Smooth muscle cell of the brain vasculature (primary cell): ENCODE measurements at regions not wholly inside any gene's neighbourhood (a gene's known extent, or its start where the extent isn't known, plus 50 kb on each side); places are given as distances from the start of the nearest gene placed in this dataset.

Experiments
- DNase-seq: peaks from one replicate; pipeline ENCODE4 v3.0.0-alpha.2; 2012; ENCODE audit warnings: low read depth, low spot score

DNA sequence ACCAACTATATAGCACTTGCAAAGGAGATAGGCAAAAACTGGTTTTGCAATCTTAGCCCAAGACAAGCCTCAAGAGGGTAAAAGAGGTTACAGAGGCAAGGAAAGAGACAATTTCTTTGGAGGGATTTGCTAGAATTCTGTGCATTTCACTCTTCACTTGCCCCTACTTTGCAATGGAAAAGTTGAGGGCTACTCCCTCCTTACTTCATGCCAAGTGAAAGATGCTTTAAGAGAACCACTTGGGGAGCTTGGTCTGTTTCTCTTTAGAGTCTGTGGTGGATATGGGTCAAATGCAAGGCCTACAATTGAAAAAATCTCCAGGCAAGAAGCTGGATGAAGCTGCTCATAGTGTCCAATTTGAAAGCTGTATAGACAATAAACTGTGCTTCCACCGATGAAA, 167.7 kb upstream of the DIO2 start:
- no peak for DNase-seq

- no peak for DNase-seq
These were observed 166.9 kb upstream of the DIO2 start for GRCh38 chr14:80378084-80378690.

GRCh38 chr14:80364816-80365215, 153.5 kb upstream of the DIO2 start:
- DNase-seq = no peak

- DNase-seq = no peak
These were observed 153.0 kb upstream of the DIO2 start for GRCh38 chr14:80364274-80364673.

DNA sequence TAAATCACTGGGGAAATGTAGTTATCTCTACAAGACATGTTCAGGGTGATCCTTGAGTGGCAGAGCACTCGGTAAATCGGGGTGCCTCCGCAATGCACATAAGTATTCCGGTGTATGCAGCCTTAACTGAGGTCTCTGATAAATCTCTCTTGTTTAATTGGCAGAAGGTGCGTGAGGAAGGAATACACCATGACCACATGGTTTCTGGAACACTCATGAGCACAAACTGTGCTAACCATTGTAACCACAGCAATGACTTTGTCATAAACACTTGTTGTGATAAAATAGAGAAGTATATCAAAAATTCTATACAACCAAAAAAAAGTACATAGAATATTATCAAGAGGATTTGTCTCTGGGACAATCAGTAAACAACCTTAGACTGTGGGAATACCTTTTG, 146.8 kb upstream of the DIO2 start:
- no peak for DNase-seq

DNA sequence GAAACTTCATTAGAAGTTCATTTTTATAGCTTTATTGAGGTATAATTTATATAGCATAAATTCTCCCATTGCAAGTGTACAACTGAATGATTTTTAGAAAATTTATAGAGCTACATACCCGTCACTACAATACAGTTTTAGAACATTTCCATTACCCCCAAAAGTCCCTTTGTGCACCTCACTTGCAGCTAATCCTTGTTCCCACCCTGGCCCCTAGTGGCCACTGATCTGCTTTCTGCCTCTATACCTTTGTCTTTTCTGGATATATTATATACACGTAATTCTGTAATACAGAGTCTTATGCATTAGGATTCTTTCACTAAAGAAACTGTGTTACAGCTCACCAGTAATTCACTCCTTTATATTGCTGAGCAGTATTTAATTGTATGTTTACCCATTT, 145.1 kb upstream of the DIO2 start:
- no peak for DNase-seq

DNA sequence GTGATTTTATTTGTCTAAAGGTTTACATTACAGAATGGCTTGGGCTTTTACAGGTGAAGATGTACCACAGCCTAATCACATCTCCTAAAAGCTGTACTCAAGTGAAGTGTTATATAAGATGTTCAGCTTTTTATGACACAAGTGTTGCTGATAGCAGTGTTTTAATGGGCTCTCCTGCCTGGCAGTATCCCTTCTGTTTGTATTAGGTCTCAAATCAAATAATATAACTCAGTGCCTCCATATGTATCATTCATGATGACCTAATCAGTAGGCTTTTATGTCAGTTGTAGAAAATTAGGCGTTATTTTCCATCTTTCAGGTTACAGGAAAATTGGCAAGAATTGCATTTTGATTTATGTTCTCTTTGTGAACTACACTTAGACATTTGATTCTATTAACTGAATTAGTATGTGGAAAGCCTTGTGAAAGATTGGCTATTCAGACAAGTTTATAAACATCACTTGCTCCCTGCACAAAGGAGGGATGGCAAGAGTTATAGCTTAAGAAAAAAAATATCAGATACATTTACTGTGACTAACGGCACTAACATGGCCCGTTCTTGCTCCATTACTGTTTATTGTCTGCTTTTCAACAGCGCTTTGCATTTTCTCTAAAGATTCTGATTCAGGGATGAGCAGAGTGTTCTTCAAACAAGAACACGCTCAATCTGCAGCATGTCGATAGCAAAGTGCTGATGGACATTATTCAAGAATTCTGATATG, 143.7 kb upstream of the DIO2 start:
- no peak for DNase-seq

DNA sequence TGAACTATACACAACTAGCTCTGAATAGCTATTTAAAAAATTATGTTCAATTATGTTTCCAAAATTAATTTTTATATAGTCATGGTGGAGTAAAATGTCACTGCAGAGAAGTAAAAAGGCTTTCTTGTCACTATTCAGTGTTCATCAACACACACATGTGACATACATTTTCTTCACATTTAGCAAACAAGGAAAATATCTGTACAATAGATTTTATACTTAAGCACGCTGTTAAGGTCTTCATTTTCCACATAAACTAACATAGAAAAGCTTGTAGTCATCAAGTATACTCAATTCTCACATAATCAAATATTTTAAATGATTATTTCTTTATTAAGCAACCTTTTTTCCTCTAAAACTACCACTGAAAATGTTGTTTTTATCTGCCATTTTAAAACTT, 141.2 kb upstream of the DIO2 start:
- DNase-seq = no peak

DNA sequence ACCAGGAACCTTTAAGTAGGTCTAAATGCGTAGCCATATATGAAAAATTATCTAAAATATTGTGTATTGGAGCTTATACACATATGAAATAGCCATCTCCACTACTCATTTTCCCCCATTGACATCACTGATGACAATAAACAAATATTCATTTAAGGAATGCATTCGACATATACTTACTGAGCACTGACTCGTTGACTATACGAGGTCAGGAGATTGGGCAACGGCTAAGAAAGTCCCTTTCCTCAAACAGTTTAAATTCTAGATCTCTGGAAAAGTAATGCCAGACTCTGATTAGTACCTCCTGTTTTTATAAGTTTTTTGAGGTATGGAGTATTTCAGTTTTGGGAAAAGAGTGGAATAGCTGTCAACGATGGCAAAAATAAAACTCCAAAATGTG, 139.4 kb upstream of the DIO2 start:
- DNase-seq = no peak

- no peak for DNase-seq
These were observed 135.1 kb upstream of the DIO2 start for GRCh38 chr14:80346395-80346794.

- no peak for DNase-seq
These were observed 132.9 kb upstream of the DIO2 start for GRCh38 chr14:80344208-80344607.

- DNase-seq = no peak
These were observed 125.4 kb upstream of the DIO2 start for GRCh38 chr14:80336608-80337106.

DNA sequence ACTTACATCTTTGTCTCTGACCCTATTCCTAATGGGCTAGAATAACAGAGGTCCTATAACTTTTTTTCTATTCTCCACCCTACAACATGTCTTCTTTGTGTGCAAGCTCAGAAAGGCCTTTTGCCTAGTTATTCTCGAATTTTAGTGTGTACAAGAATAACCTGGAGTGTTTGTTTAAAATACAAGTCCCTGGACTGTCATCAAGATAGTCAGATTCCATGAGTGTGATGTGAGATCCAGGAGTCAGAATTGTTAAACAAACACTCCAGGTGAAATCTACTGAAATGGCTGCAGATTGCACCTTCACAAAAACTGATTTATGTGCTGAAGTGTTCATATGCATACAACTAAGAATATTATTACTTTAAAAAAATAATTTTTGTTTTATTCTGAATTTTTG, 114.4 kb upstream of the DIO2 start:
- no peak for DNase-seq

- DNase-seq = no peak
These were observed 113.8 kb upstream of the DIO2 start for GRCh38 chr14:80325112-80325511.

DNA sequence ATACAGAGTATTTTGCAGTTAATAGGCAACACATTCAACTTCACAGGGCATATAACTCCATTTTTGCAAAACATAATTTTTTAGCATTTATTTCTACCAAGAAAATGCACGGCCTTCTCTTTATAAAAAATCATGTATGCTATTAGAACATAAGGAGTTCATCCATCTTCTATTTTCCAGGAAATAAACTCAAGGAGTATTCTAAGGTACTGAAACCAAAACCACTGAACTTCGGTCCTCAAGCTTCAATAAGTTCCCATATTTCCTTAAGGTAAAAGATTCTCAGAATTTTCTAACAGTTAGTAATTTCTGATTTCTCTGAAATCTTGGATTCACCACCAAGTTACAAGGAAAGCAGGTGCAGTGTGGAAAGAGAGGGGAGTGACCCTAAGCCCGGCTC, 113.3 kb upstream of the DIO2 start:
- DNase-seq = no peak

DNA sequence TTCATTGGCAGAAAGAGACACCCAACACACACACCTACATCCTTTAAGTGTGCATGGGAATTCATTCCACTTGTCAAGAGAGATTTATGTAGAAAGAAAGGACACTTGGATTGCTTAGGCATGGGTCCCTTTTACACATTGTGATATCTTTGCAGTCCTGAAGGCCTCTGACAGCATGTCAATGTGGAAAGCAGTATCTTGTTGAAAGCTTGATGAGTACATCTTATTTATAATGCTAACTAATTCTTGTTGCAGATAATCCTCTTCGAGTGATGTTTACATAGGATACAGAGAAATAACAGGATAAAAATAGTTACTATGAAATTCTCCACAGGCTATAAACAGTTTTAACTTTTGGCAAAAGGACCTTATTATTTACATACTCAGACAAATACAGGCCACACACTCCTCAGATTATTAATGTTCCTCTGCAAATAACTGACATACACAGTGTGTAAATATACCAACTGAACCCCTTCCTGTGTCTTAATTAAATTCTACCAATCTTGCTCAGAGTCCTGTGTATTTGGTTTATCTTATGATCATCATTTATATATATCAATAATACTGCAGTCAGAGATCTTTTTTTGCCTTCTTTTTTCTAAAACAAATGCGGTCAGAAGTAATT, 111.8 kb upstream of the DIO2 start:
- no peak for DNase-seq

GRCh38 chr14:80316441-80316840, 105.1 kb upstream of the DIO2 start:
- no peak for DNase-seq

DNA sequence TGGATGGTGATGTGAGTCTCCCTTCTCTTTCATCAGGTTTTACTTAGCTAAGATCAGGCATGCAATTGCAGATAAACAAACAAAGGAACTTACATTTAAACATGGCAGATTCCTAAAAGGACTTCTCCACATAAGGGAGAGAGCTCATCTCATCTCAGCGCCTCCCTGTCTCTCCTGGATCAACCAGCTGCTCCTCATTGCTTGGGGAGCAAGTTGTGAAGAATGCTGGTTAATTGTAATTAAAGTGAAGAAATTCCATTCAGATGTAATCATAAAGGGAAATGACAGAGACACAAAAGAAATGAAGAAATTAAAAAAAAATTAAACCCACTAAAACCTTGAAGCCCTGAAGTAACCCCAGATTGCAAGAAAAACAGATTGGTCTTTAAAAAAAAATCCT, 104.4 kb upstream of the DIO2 start:
- DNase-seq = no peak

GRCh38 chr14:80313806-80314205, 102.5 kb upstream of the DIO2 start:
- DNase-seq = peak; percentile 55

- peak; percentile 58 for DNase-seq
These were observed 99.8 kb upstream of the DIO2 start for GRCh38 chr14:80310938-80311750.

GRCh38 chr14:80304125-80304766, 92.9 kb upstream of the DIO2 start:
- DNase-seq = no peak

DNA sequence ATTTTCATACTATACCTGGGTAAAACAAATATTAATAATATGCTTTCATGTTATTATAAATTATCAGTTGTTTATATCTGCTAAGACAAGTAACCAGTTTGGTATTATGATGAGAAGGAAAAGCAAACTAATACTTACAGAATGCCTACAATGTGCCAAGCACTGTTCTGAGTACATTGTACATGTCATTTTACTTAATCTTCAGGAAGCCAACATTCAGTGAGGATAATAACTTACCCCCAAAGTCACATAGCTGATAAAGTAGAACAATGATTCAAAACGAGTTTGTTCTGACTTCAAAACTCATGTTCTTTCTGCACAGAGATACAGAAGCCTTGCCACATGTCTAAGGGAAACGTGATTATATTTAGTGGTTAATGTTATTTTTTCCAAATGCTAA, 89.0 kb upstream of the DIO2 start:
- no peak for DNase-seq
